Loucy (cell line): ENCODE measurements at regions not wholly inside any gene's neighbourhood (a gene's known extent, or its start where the extent isn't known, plus 50 kb on each side); places are given as distances from the start of the nearest gene placed in this dataset.

Experiments
- H2AFZ ChIP-seq: fragments of 200-600 bp; sonication (generic); 2 replicates; pipeline ENCODE4 v1.6.0; 2016; ENCODE audit warnings: antibody characterized with exemption, mild to moderate bottlenecking, low read length, moderate library complexity
- H3F3A ChIP-seq: fragments of 200-600 bp; 2 replicates; pipeline ENCODE4 v1.6.0; 2016; ENCODE audit warnings: antibody characterized with exemption, low read depth, mild to moderate bottlenecking
- H3K27me3 ChIP-seq: fragments of 200-600 bp; sonication (generic); 2 replicates; pipeline ENCODE4 v1.6.1; 2014; ENCODE audit warnings: low read length, mild to moderate bottlenecking; ENCODE audit not compliant: insufficient read depth, poor library complexity, severe bottlenecking
- H3K36me3 ChIP-seq: fragments of 200-600 bp; sonication (generic); 2 replicates; pipeline ENCODE4 v1.6.1; 2016; ENCODE audit warnings: low read length; ENCODE audit not compliant: insufficient read depth
- H3K4me1 ChIP-seq: fragments of 200-600 bp; sonication (generic); 2 replicates; pipeline ENCODE4 v1.5.1; 2014; ENCODE audit warnings: low read length, mild to moderate bottlenecking; ENCODE audit not compliant: insufficient read depth, poor library complexity, severe bottlenecking
- H3K4me2 ChIP-seq: fragments of 200-600 bp; sonication (generic); 2 replicates; pipeline ENCODE4 v1.6.0; 2014; ENCODE audit warnings: antibody characterized with exemption, low read length, low read depth, mild to moderate bottlenecking; ENCODE audit not compliant: poor library complexity, severe bottlenecking
- H3K4me3 ChIP-seq: fragments of 200-600 bp; sonication (generic); 2 replicates; pipeline ENCODE4 v1.5.1; 2014; ENCODE audit warnings: low read length, mild to moderate bottlenecking, mixed read lengths; ENCODE audit not compliant: poor library complexity, severe bottlenecking
- H3K79me2 ChIP-seq: fragments of 200-600 bp; sonication (generic); 2 replicates; pipeline ENCODE4 v1.6.1; 2014; ENCODE audit warnings: low read length; ENCODE audit not compliant: insufficient read depth
- H3K9ac ChIP-seq: fragments of 200-600 bp; sonication (generic); 2 replicates; pipeline ENCODE4 v1.6.0; 2014; ENCODE audit warnings: mild to moderate bottlenecking, low read depth, low read length, moderate library complexity; ENCODE audit not compliant: poor library complexity, severe bottlenecking
- H3K9me2 ChIP-seq: fragments of 200-600 bp; sonication (generic); replicated peaks from 2 replicates; pipeline ENCODE4 v1.6.1; 2016; ENCODE audit warnings: low read depth, low read length, mixed read lengths
- H3K9me3 ChIP-seq: fragments of 200-600 bp; sonication (generic); 2 replicates; pipeline ENCODE4 v1.6.1; 2014; ENCODE audit warnings: mild to moderate bottlenecking, antibody characterized with exemption, low read length, low read depth; ENCODE audit not compliant: insufficient read depth
- H4K20me1 ChIP-seq: fragments of 200-600 bp; sonication (generic); 2 replicates; pipeline ENCODE4 v1.6.0; 2014; ENCODE audit warnings: antibody characterized with exemption, low read length, mild to moderate bottlenecking; ENCODE audit not compliant: insufficient read depth, poor library complexity, severe bottlenecking
- CTCF ChIP-seq: fragments of 200-600 bp; sonication (generic); conservative IDR thresholded peaks from 2 replicates; pipeline ENCODE4 v1.5.1; 2014; ENCODE audit warnings: mild to moderate bottlenecking, antibody characterized with exemption, low read length
- EZH2phosphoT487 ChIP-seq: fragments of 200-600 bp; IDR thresholded peaks from 2 replicates; pipeline ENCODE4 v1.6.1; 2018; ENCODE audit warnings: antibody characterized with exemption, mild to moderate bottlenecking, moderate library complexity, borderline replicate concordance

GRCh38 chr12:123078120-123078465 lies 72.8 kb downstream of the PITPNM2 start:
- no peaks in the 10 kb centered on the region for H3F3A ChIP-seq
- TF ChIP-seq CTCF = no peak
- TF ChIP-seq EZH2phosphoT487 = no peak
- H3K4me2 ChIP-seq = no peak overlapping the region
- H2AFZ ChIP-seq = no peak overlapping the region
- no peaks in the 10 kb centered on the region for H3K9me3 ChIP-seq
- H3K27me3 ChIP-seq = no peaks in the 10 kb centered on the region
- no peak overlapping the region for H3K9ac ChIP-seq
- H3K4me3 ChIP-seq = no peak overlapping the region
- no peaks in the 10 kb centered on the region for H3K36me3 ChIP-seq
- no peaks in the 10 kb centered on the region for H4K20me1 ChIP-seq
- no peaks in the 10 kb centered on the region for H3K9me2 ChIP-seq
- no peaks in the 10 kb centered on the region for H3K79me2 ChIP-seq
- H3K4me1 ChIP-seq = peaks cover 15% of the 10 kb centered on the region

- no peak overlapping the region for H3K4me2 ChIP-seq
- H3K79me2 ChIP-seq = no peaks in the 10 kb centered on the region
- H3K9me3 ChIP-seq = no peaks in the 10 kb centered on the region
- H3K4me1 ChIP-seq = peaks cover 15% of the 10 kb centered on the region
- H3K9me2 ChIP-seq = no peaks in the 10 kb centered on the region
- H3K4me3 ChIP-seq = no peak overlapping the region
- no peaks in the 10 kb centered on the region for H3F3A ChIP-seq
- no peaks in the 10 kb centered on the region for H4K20me1 ChIP-seq
- H3K36me3 ChIP-seq = no peaks in the 10 kb centered on the region
- TF ChIP-seq CTCF = no peak
- no peak for TF ChIP-seq EZH2phosphoT487
- H3K9ac ChIP-seq = no peak overlapping the region
- H3K27me3 ChIP-seq = no peaks in the 10 kb centered on the region
- H2AFZ ChIP-seq = no peak overlapping the region
These were observed 73.4 kb downstream of the PITPNM2 start for GRCh38 chr12:123077298-123078119.

GRCh38 chr12:123076604-123077297 lies 74.1 kb downstream of the PITPNM2 start:
- no peak overlapping the region for H2AFZ ChIP-seq
- peaks cover 15% of the 10 kb centered on the region for H3K4me1 ChIP-seq
- H3K79me2 ChIP-seq = no peaks in the 10 kb centered on the region
- H3F3A ChIP-seq = no peaks in the 10 kb centered on the region
- no peak overlapping the region for H3K9ac ChIP-seq
- no peak for TF ChIP-seq EZH2phosphoT487
- no peaks in the 10 kb centered on the region for H3K9me3 ChIP-seq
- no peaks in the 10 kb centered on the region for H3K27me3 ChIP-seq
- H4K20me1 ChIP-seq = no peaks in the 10 kb centered on the region
- no peaks in the 10 kb centered on the region for H3K36me3 ChIP-seq
- no peak overlapping the region for H3K4me3 ChIP-seq
- H3K9me2 ChIP-seq = no peaks in the 10 kb centered on the region
- no peak overlapping the region for H3K4me2 ChIP-seq
